LoVo (cell line): ENCODE measurements at regions not wholly inside any gene's neighbourhood (a gene's known extent, or its start where the extent isn't known, plus 50 kb on each side); places are given as distances from the start of the nearest gene placed in this dataset.

Source experiments
- DNase-seq: peaks from one replicate; pipeline ENCODE4 v3.0.0-alpha.2; 2016; ENCODE audit warnings: low spot score

DNA sequence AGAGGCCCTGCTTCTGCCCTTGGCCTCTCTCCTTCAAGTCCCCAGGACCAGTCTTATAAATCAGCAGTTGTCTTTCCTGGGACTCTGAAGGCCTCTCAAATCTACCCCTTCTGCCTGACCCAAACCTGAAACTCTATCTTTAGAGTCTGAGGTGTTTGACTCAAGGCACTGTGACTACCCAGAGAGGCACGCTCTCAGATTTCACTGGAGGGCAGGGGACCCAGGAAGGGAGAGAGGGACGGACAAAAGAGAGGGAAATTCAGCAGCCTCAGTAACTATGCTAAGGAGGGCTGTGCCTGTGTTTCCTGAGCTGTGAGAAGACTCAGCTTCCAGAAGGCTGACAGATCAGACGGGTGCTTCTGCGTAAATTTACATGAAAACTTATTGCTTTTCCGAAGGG is 217.8 kb downstream of the HAUS1 start:
- DNase-seq = peak; percentile 1

DNA sequence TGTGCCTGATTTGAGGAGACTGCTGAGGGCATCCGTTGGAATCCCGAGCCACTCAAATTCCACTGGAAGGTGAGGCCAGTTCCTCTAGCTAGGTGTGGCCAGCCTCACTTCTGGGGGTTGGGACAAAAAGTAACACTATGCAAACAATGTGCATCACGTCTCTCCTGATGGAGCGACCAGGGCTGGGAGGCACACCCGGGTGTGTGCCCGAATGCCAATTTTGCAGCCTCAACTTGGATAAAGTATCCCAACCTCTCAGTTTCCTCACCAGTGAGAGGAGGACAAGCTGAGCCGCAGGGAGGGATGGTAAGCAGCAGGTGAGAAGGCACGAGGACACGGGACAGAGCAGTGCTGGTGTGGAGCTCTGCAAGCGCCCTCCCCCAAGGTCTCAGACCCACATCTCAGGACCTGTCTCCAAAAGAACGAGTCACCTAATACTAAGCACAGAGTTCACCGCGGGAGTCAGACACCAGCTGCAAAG is 218.3 kb downstream of the HAUS1 start:
- DNase-seq = peak; percentile 76

DNA sequence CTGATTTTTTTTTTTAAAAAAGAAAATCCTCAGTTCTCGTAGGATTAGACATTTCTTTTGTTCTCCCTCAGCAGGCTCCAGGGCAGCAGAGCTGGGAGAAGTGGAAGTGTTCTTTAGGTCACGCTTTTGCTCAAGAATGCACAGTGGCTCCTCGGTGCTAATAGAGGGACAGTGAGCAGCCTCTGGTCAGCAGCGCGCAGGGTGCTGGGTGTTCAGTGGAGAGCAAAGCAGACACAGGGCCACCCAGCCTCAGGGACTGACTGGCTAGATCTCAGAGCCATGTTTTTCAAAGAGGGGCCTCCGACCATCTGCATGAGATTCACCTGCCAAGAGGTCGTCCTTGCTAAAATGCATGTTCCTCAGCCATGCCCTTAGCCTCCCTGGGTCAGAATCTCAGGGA is 218.8 kb downstream of the HAUS1 start:
- no peak for DNase-seq

DNA sequence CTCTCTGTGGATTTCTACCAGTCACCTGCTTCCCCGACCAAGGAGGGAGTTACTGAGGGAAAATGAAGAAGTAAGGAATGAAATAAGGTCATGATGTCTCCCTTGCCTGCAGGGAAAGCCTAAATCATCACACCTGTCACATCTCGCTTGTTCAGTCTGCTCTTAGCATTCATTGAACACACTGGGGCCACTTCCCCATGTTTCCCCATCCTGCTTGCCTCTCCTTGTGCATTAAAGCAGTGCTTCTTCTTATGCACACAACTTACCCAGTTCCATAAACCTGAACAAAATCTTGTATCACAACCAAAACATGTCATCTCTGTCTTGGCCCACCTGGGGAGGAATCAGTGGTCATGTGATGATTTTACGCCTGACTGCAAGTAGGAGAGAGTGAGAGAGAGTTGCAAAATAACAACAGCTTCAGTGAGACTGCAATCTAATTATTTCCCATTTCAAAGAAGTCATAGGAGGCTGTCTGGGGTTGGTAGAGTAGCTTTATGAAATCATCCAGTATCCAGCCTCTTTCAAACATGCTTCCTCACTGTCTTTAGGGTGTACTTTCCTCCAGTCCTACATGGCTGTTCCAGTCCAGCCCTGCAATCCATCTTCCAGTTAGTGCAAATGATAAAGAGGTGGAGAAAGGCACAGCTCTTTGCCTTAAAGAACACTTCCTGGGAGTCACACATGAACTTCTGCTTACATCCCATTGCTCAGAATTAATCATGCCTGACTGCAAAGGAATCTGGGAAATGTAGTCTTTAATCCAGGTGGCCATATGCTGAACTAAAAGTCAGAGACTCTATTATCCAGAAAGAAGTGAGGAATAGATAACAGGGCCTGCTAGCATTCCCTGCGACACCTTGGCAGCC is 220.1 kb downstream of the HAUS1 start:
- peak; percentile 32 for DNase-seq

DNA sequence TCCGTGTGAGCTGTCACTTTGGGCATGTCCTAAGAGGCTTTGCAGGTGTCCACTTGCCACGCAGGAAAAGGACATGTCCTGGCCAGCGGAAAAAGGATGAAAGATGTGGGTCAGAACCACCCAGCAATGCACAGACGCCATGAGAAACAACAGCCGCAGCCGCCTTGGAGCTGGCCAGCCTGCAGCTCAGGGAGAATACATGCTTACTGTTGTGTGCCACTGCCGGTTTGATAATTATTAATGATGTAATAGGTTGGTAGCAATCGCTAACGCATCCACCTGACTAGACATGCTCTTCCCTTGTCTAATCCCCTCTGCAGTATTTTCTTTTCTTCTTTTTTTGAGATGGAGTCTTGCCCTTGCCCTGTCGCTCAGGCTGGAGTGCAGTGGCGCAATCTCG is 221.7 kb downstream of the HAUS1 start:
- no peak for DNase-seq

- DNase-seq = no peak
Observed at GRCh38 chr18:46329736-46330246, 225.6 kb downstream of the HAUS1 start.

GRCh38 chr18:46331316-46331715 is 227.1 kb downstream of the HAUS1 start:
- DNase-seq = no peak

DNA sequence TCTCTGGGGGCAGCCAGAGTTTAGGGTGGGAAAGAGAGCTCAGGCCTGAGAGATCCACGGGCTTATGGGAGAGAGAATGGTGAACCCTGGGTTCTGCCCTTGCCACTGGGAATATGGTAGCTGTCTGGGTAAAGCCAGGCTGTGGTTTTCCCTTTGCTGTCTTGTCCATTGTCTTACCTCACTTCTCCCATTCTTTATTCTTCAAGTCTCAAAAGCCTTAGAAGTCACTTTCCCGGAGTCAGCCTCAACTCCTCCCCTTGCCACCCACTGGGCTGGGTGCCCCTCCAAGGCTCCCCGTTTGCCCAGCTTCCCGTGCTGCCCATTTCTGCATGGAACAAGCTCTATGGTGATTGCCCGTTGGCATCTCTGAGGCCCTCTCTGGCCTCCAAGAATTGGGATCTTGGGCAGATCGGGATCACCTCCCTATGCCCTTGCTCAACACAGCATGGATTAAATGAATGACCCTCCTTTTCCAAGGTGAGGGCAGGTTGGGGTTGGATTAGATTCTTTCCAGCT is 228.2 kb downstream of the HAUS1 start:
- no peak for DNase-seq

DNA sequence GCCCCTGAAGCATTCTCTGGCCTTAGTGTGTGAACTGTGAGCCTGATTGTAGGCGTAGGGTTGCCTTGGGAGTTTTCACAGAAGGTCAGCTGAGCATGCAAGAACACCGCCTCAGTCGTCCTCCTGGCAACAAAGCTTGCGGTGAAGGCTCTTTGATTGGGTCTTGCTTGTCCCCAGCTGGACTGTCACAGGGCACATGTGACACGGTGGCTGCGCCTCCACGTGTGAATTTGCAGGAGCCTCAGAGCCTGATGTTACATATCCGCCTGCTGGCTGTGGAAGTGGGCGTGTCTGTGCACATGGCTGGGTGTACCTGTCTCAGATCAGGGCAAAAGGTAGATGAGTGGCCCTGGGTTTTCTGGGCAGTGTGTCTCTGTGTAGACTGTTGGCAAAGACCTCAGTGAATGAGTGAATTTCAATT is 228.7 kb downstream of the HAUS1 start:
- no peak for DNase-seq

DNA sequence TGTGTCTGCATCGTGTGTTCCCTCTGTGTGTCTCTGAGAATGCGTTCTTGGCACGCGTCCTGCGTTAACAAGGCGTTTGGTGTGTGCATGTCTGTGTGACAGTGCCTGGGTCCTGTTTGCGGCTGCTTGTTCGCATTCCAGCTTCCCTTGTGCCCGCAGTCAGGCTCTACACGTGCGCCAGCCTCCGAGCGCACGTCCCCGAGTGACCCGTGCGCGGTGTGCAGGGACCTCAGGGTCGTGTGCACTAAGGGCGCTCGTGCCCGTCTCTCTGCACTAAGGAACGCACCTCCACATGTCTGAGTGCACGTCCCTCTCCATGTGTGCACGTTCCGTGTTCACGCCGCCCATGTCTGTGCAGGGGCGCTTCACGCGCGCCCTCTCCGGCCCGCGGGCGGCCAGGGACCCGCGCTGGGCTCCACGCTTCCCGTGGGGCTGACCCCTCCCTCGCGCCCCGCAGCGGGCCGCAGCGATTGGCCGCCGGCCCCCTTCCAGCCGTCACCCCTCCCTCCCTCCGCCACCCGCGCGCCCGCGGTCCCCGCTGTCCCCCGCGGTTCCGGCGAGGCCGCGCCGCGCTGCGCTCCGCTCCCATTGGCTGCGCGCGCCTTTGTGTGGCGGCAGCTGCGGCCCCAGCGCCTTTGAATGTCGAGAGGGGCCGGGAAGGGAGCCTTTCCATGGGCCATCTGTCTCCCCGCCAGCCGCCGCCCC is 229.4 kb downstream of the HAUS1 start:
- no peak for DNase-seq

DNA sequence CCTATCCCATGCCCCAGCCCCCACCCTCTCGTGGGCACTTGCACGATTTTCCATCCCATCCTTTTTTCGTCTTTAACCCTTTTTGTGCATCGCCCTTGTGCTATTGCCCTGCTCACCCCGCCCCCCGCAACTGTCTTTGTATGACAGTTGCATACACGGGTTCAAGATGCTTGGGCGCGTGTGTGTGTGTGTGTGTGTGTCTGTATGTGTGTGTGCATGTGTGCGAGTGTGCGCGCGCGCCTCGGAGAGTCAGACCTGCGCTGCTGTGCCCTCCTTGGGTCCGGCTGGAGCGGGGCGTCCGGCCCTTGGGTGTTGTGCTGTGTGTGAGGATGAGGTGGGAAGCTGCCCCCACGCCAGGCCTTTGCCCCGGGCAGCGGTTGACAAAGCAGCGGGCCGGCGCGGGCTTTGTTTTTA is 230.7 kb downstream of the HAUS1 start:
- DNase-seq = no peak

- DNase-seq = no peak
Observed at GRCh38 chr18:46335534-46336101, 231.4 kb downstream of the HAUS1 start.

DNA sequence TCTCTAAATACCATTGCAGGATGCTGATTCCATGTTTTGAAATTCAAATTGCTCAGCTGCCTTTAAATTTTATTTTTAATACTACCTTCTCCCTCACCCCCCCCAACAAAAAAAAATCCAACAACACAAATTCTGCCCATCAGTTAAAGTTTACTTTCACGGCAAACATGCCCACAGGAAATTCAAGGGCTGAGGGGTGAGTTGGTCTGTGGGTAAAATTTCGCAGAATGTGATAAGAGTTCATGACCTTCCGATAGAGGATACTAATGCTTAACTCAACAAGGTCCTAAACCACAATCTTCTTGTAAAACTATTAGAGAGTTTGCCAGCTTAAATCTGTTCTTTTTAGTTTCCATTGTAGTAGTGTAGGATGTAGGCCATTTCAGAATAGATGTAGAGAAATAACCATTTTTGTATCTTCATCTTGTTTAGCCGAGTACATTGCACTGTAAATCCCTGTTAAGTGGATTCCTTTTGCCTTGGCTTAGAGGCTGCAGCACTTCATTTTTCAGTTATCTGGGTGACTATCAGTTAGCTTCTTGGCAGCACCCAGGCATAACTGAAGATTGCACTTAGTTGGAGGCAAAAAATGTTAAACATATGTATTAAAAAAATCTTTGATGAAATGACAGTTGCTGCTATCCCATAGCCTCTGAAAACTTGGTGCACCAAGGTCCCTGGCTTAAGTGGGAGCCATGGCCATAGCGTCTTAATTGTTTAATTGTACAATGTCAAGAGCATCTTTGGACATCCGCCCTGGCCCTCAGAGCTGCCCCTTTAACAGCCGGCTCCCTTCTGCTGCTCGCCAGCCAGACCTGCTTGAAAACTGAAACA is 232.3 kb downstream of the HAUS1 start:
- no peak for DNase-seq

DNA sequence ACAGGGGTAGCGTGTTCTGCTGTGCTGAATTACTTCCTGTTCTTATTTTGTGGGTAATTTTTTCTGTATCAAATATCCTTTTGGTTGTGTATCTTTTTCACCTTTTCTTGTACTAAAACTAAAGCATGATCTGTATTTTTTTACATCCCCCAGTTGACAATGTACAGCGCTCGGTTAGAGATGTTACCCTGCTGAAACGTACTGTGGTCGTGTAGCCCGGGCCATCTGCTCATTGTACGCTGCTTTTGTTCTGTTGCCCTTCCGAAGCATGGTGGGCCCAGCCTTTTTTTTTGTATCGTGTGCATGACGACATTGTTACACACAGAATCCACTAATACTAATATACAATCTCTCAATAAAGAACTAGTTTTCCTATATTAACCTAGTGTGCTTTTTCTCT is 233.1 kb downstream of the HAUS1 start:
- DNase-seq = no peak

DNA sequence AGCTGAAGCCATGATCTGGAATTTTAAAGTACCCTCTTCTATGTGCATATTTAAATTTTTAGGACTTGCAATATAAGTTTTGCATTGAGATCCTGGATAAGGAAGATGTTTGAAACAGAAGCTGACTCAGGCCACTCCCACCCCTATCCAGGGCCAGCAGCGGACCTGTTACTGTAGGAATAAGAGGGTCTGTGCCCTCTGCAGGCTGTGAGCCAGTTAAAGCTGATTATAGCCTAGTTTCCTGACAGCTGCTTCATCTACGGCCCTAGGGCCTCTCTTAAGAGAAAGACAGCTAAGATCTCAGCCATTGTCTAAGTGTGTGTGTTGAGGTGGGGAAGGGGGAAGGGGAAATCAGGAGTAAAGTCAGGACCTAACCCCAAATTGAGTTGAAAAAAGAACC is 234.0 kb downstream of the HAUS1 start:
- no peak for DNase-seq

DNA sequence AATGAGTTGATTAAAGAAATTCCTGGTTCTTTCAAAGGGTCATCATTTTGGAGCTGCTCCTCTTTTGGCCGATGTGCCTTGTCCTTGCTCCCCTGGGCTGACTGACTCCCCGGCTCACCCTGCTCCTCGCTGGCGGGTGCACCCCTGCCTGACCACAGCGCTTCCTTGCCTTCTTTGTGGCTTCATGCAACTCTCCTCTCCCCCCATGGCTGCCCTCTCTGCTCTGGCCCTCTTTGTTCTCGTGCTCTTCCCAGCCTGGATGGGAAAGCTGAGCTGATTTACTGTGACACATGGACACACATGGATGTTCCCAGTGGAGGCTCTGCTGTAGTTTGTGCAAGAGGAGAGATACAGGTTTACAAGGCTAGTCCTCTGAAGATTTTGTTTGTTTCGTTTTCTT is 234.6 kb downstream of the HAUS1 start:
- no peak for DNase-seq

GRCh38 chr18:46340716-46341115 is 236.5 kb downstream of the HAUS1 start:
- DNase-seq = no peak

GRCh38 chr18:46341986-46342525 is 237.9 kb downstream of the HAUS1 start:
- no peak for DNase-seq

DNA sequence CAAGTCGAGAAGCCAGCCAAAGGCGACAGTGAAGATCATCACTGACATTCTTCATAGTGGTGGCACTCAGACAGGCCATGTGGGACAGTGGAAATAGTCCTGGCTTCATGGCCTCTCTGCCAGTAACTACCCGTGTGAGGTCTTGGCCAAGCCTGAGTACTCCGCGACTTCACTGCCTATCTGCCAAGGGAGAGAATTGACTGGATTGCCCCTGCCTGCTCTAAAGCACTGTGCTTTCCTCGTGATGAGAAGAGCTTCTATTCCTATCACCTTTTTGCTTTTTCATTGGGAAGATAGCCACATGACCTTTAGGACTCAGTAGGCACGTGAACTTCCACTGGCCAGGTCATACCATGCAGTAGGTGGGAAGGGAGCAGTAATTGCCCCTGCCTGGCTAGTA is 239.3 kb downstream of the HAUS1 start:
- no peak for DNase-seq

DNA sequence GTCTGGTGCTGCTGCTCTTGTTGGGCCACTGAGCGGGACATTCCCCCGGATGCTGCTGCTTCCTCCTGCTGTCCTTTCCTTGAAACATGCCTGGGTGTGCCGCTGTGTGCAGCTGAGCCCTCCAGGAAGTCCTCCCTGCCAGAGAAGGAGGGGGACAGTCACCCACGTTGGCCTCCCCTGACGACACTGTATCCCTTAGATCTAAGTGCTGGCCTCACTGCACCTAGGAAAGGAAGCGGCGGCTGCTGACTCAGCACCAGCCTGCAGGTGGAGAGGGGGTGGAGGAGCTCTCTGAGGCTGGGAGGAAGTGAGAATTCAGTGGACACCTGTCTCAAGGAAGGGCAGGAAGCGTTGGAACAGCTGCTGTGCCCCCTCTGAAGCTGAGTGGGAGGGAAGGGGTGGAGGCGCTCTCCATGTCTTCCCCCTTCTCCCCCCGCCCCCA is 239.8 kb downstream of the HAUS1 start:
- DNase-seq = no peak
